Stimulated activated CD8-positive, alpha-beta memory T cell treated with anti-CD3 and anti-CD28 coated beads, Interleukin-12 subunit alpha, Interleukin-12 subunit beta, amount 100 ng/mL, for 24 hours (primary cell): ENCODE measurements at regions not wholly inside any gene's neighbourhood (a gene's known extent, or its start where the extent isn't known, plus 50 kb on each side); places are given as distances from the start of the nearest gene placed in this dataset.

Experiments used
- DNase-seq: peaks from one replicate; pipeline ENCODE4 v3.0.0-alpha.2; 2020; ENCODE audit errors: extremely low read depth

DNA sequence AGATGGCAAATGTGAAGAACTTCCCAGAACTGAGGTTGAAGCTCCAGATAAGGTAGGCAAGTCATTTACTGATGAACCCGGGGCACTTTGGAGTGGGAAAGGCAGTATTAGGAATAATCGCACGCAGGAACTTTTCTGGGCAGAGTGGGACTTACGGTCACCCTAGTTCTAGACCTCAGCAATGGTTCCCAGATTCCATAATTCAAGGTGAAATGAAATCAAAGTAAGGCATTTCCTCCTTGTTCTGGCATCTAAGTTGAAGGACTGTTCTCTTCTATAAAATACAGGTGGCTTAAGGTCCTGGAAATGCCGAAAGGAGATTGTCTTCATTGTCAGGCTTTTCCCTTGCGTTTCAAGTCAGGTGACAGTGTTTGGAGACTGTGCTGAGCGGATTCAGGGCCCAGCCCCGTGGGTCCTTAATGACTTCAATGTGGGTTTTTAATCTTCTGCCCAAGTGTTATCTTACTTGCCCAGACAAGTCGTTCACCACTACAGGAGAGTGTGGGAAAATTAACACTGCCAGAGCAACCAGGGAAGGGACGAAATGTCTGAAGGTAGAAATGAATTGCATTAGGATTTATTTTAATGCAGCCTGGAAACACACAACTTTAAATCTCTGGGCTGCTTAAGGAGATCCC, 52.1 kb upstream of the STOX2 start:
- DNase-seq = no peak

DNA sequence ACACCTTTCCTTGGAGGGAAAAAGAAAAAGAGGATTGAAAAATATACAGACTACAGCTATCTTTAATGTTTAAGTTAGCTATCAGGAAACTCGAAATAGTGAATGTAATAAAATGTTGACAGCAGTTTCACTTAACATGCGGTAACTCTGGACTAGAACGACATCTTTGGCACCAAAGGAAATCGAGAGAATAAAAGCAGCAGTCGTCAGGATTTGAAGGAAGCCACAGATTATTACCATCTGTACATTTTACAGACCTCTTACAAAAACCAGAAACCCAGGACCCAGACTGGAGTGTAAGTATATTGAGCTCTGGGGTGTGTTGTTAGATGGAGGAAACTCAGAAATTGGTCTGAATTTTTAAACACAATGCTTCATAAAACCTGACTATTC, 51.6 kb upstream of the STOX2 start:
- DNase-seq = no peak
